Lung (tissue), 11 donors: ENCODE measurements at regions not wholly inside any gene's neighbourhood (a gene's known extent, or its start where the extent isn't known, plus 50 kb on each side); places are given as distances from the start of the nearest gene placed in this dataset.

Source experiments
- ATAC-seq: fragments of 200-7000 bp; cut with Tn5 transposase; one replicate; pipeline ENCODE4 v1.9.1; 2020; ENCODE audit warnings: moderate number of reproducible peaks; ENCODE audit not compliant: insufficient read depth, low FRiP score
- DNase-seq, 3 donors: peaks; one replicate each; pipeline ENCODE4 v3.0.0-alpha.2; 2013 to 2017
- H3K27ac ChIP-seq, 2 donors: one replicate each; pipeline ENCODE4 v1.5.1; 2013; ENCODE audit warnings: mild to moderate bottlenecking in 2 of 2, moderate library complexity in 2 of 2, control low read depth in 1 of 2, inconsistent platforms in 1 of 2, low read depth in 1 of 2, low read length in 1 of 2
- H3K27me3 ChIP-seq, 3 donors: one replicate each; pipeline ENCODE4 v1.5.1; 2013; ENCODE audit warnings: low read length in 2 of 3; ENCODE audit not compliant: control insufficient read depth in 3 of 3, insufficient read depth in 3 of 3
- H3K36me3 ChIP-seq, 4 donors: one replicate each; pipeline ENCODE4 v1.5.1; 2013; ENCODE audit warnings: low read length in 4 of 4, mild to moderate bottlenecking in 1 of 4, moderate library complexity in 1 of 4; ENCODE audit not compliant: control insufficient read depth in 4 of 4, insufficient read depth in 4 of 4
- H3K4me1 ChIP-seq, 5 donors: one replicate each; pipeline ENCODE4 v1.5.1; 2013; ENCODE audit warnings: low read length in 5 of 5, mild to moderate bottlenecking in 2 of 5, moderate library complexity in 1 of 5; ENCODE audit not compliant: control insufficient read depth in 5 of 5, insufficient read depth in 5 of 5
- H3K4me3 ChIP-seq: one replicate; pipeline ENCODE4 v1.5.1; 2013; ENCODE audit warnings: mild to moderate bottlenecking, control low read depth, moderate library complexity
- H3K9ac ChIP-seq, 2 donors: one replicate each; pipeline ENCODE4 v1.5.1; 2013; ENCODE audit warnings: low read length in 2 of 2, control low read depth in 1 of 2; ENCODE audit not compliant: insufficient read depth in 1 of 2
- H3K9me3 ChIP-seq, 4 donors: one replicate each; pipeline ENCODE4 v1.5.1; 2013; ENCODE audit warnings: low read length in 3 of 4, mild to moderate bottlenecking in 1 of 4, moderate library complexity in 1 of 4; ENCODE audit not compliant: control insufficient read depth in 4 of 4, insufficient read depth in 3 of 4
- CTCF ChIP-seq: IDR thresholded peaks from 2 replicates; pipeline ENCODE4 v1.5.1; 2012; ENCODE audit warnings: mild to moderate bottlenecking; ENCODE audit errors: control extremely low read depth, extremely low read depth
- WGBS, 2 donors: extraction: QIAGEN DNeasy Blood & Tissue Kit; methylation state at CpG; one replicate each; pipeline ENCODE4 v1.1.7; 2013; 5-methylcytosine and 5-hydroxymethylcytosine counted together
- donor health status: control.
- donor health status: control.
- donor health status: Bipolar disorder and iron deficiency.
- donor health status: healthy.
- donor health status: DM: yes; HTN: yes; CAD: no.

- H3K9ac ChIP-seq: no peak overlapping the region
- WGBS, 2 donors: 28 to 32% methylated on average over 29 of the region's 29 CpGs
- peak; percentile 89 for ATAC-seq
These were observed 288.5 kb upstream of the G2E3 start for GRCh38 chr14:30270200-30271161.

GRCh38 chr14:30271811-30272323 lies 287.1 kb upstream of the G2E3 start:
- no peaks in the 10 kb centered on the region for H3K36me3 ChIP-seq
- DNase-seq (peak; percentile 17 to 34 (median 24)), ATAC-seq (no peak)
- no peak for TF ChIP-seq CTCF
- no peaks in the 10 kb centered on the region for H3K9me3 ChIP-seq
- H3K4me1 ChIP-seq: peaks cover 0 to 5% (median 2%) of the 10 kb centered on the region in 5 donors
- no peaks in the 10 kb centered on the region for H3K27me3 ChIP-seq
- no peak overlapping the region for H3K4me3 ChIP-seq
- no peak overlapping the region for H3K27ac ChIP-seq
- WGBS, 2 donors: 83 to 86% methylated on average over 6 of the region's 6 CpGs
- no peak overlapping the region for H3K9ac ChIP-seq

More at GRCh38 chr14:30270200-30271161, 288.5 kb upstream of the G2E3 start:
- Histone ChIP-seq H3K27ac (no peak overlapping the region), H3K4me3 (no peak overlapping the region), H3K9me3 (no peaks in the 10 kb centered on the region), H3K4me1 (peaks cover 0 to 5% (median 2%) of the 10 kb centered on the region in 5 donors), H3K36me3 (no peaks in the 10 kb centered on the region), H3K27me3 (no peaks in the 10 kb centered on the region)
- TF ChIP-seq CTCF: peak; percentile 40
- peak; percentile 86 to 87 (median 87) for DNase-seq

- H3K9ac ChIP-seq: no peak overlapping the region
- H3K4me3 ChIP-seq: no peak overlapping the region
- DNase-seq (no peak), ATAC-seq (no peak)
- H3K27ac ChIP-seq: no peak overlapping the region
- no peak for TF ChIP-seq CTCF
- H3K4me1 ChIP-seq: peaks cover 0 to 5% (median 2%) of the 10 kb centered on the region in 5 donors
- WGBS, 2 donors: 72 to 75% methylated on average over 14 of the region's 14 CpGs
- no peaks in the 10 kb centered on the region for H3K9me3 ChIP-seq
- no peaks in the 10 kb centered on the region for H3K36me3 ChIP-seq
- no peaks in the 10 kb centered on the region for H3K27me3 ChIP-seq
These were observed 285.8 kb upstream of the G2E3 start for GRCh38 chr14:30272848-30273832.
